Spleen (tissue), 11 donors: ENCODE measurements at regions not wholly inside any gene's neighbourhood (a gene's known extent, or its start where the extent isn't known, plus 50 kb on each side); places are given as distances from the start of the nearest gene placed in this dataset.

Experiments used
- DNase-seq: peaks from one replicate; pipeline ENCODE4 v3.0.0-alpha.2; 2020
- H3K27ac ChIP-seq, 8 donors: fragments of 200-600 bp; sonication (generic) in 7 of 8; 1 replicate in 4 of 8; 2 replicates in 4 of 8; pipeline versions ENCODE4 v1.5.0 to v1.8.0; 2016 to 2021; ENCODE audit warnings: inconsistent platforms in 4 of 8, mild to moderate bottlenecking in 4 of 8, moderate library complexity in 1 of 8
- H3K27me3 ChIP-seq, 7 donors: fragments of 200-600 bp; sonication (generic) in 6 of 7; replicated peaks in 1 of 7; 1 replicate in 4 of 7; 2 replicates in 3 of 7; pipeline versions ENCODE4 v1.5.0 to v1.8.0; 2016 to 2021; ENCODE audit warnings: inconsistent platforms in 3 of 7, mild to moderate bottlenecking in 1 of 7
- H3K36me3 ChIP-seq, 6 donors: fragments of 200-600 bp; sonication (generic) in 5 of 6; 1 replicate in 4 of 6; 2 replicates in 2 of 6; pipeline versions ENCODE4 v1.5.0 to v1.8.0; 2016 to 2021; ENCODE audit warnings: inconsistent platforms in 2 of 6
- H3K4me1 ChIP-seq, 6 donors: fragments of 200-600 bp; sonication (generic) in 5 of 6; 1 replicate in 3 of 6; 2 replicates in 3 of 6; pipeline versions ENCODE4 v1.5.0 to v1.8.0; 2016 to 2021; ENCODE audit warnings: inconsistent platforms in 3 of 6
- H3K4me3 ChIP-seq, 8 donors: fragments of 200-600 bp; sonication (generic) in 7 of 8; 1 replicate in 4 of 8; 2 replicates in 4 of 8; pipeline versions ENCODE4 v1.5.0 to v1.8.0; 2016 to 2021; ENCODE audit warnings: inconsistent platforms in 4 of 8, mild to moderate bottlenecking in 4 of 8, moderate library complexity in 2 of 8
- H3K9me3 ChIP-seq, 8 donors: fragments of 200-600 bp; sonication (generic) in 7 of 8; 1 replicate in 4 of 8; 2 replicates in 4 of 8; pipeline versions ENCODE4 v1.5.0 to v1.8.0; 2016 to 2021; ENCODE audit warnings: inconsistent platforms in 4 of 8
- POLR2A ChIP-seq, 3 donors: fragments of 450-650 bp; IDR thresholded peaks; one replicate each; pipeline ENCODE4 v1.5.1; 2017; ENCODE audit warnings: antibody characterized with exemption in 3 of 3, mild to moderate bottlenecking in 1 of 3
- POLR2AphosphoS5 ChIP-seq, 3 donors: sonication (generic); formaldehyde crosslinking; IDR thresholded peaks; one replicate each; pipeline ENCODE4 v1.5.1; 2017; ENCODE audit warnings: antibody characterized with exemption in 3 of 3
- whole genome bisulfite sequencing, 5 donors: extraction: QIAGEN DNeasy Blood & Tissue Kit in 3 of 5; methylation state at CpG; one replicate each; pipeline versions ENCODE4 v1.1.5 to v1.1.7; 2013 to 2018; 5-methylcytosine and 5-hydroxymethylcytosine counted together
- intact Hi-C: fragments of 100-400 bp; cut with DNase I; formaldehyde crosslinking; loops from one replicate; pipeline ENCODE4 v1.15.0; 2023; ENCODE audit warnings: low total_unique reads
- TF ChIP-seq, protein P1 (sequence below), 11 experiments: fragments of 200-600 bp in 7 of 11; fragments of 450-650 bp in 4 of 11; sonication (generic) in 4 of 11; IDR thresholded peaks in 8 of 11; conservative IDR thresholded peaks in 3 of 11; 1 replicate in 7 of 11; 2 replicates in 4 of 11; pipeline versions ENCODE4 v1.4.0 to v1.8.0; 2016 to 2021; ENCODE audit warnings: antibody characterized with exemption in 11 of 11, inconsistent platforms in 4 of 11, mild to moderate bottlenecking in 1 of 11
- donor health status: healthy with polysubstance abuse.
- donor health status: DM: no; HTN: no; CAD: no; lungs with moderate emphysema.
- donor health status: DM: no; HTN: no; CAD: no.
- donor health status: Bipolar disorder and iron deficiency.
- donor health status: healthy.
- donor health status: DM: no; HTN: no; CAD: no.
- donor health status: DM: yes; HTN: yes; CAD: no.

DNA sequence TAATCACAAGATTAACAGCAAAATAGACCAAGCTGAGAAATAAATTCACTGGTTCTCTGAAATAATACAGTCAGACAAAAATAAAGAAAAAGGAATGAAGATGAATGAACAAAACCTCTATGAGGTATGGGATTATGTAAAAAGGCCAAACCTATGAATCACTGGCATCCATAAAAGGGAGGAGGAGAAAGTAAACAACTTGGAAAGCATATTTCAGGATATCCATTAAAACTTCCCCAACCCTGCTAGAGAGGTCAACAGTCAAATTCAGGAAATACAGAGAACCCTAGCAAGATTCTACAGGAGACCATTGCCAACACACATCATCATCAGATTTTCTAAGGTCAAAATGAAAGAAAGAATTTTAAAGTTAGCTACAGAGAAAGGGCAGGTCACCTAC lies 649.7 kb upstream of the CBLB start:
- no peak for DNase-seq
- no peak for TF ChIP-seq POLR2AphosphoS5 (IDR thresholded peaks at IDR 0.05)
- TF ChIP-seq POLR2A (IDR thresholded peaks at IDR 0.05), result no peak
- TF ChIP-seq, protein P1, sequence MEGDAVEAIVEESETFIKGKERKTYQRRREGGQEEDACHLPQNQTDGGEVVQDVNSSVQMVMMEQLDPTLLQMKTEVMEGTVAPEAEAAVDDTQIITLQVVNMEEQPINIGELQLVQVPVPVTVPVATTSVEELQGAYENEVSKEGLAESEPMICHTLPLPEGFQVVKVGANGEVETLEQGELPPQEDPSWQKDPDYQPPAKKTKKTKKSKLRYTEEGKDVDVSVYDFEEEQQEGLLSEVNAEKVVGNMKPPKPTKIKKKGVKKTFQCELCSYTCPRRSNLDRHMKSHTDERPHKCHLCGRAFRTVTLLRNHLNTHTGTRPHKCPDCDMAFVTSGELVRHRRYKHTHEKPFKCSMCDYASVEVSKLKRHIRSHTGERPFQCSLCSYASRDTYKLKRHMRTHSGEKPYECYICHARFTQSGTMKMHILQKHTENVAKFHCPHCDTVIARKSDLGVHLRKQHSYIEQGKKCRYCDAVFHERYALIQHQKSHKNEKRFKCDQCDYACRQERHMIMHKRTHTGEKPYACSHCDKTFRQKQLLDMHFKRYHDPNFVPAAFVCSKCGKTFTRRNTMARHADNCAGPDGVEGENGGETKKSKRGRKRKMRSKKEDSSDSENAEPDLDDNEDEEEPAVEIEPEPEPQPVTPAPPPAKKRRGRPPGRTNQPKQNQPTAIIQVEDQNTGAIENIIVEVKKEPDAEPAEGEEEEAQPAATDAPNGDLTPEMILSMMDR (IDR thresholded peaks at IDR 0.05 in 8 of 11, conservative IDR thresholded peaks at IDR 0.05 in 3 of 11), result no peak
- no peaks in the 10 kb centered on the region for H3K9me3 ChIP-seq
- no peaks in the 10 kb centered on the region for H3K4me1 ChIP-seq
- H3K4me3 ChIP-seq, result no peak overlapping the region
- no peaks in the 10 kb centered on the region for H3K27me3 ChIP-seq
- no peaks in the 10 kb centered on the region for H3K36me3 ChIP-seq
- intact Hi-C loops, result no loop called here
- H3K27ac ChIP-seq, result no peak overlapping the region

DNA sequence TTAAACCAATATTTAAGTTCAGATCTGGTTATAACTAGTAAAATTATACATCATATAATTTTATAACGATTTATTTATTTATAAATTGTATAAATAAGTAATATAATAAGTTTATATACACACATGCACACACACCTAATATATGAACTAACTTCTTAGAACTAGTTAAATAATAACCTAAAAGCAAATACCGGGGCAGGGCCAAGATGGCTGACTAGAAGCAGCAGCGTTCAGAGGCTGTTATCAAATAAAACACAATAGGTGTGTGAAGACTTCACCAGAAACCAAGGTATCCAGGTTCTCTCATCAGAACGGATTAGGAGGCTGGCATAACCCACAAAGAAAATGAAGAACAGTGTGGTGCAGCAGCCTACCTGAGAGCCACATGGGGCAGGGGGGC lies 653.6 kb upstream of the CBLB start:
- Histone ChIP-seq H3K27ac (no peak overlapping the region), H3K4me3 (no peak overlapping the region), H3K27me3 (no peaks in the 10 kb centered on the region), H3K36me3 (no peaks in the 10 kb centered on the region), H3K9me3 (peaks cover 0 to 7% (median 0%) of the 10 kb centered on the region in 8 donors), H3K4me1 (no peaks in the 10 kb centered on the region)
- intact Hi-C loops, result no loop called here
- TF ChIP-seq POLR2A (IDR thresholded peaks at IDR 0.05), result no peak
- TF ChIP-seq, protein P1 (IDR thresholded peaks at IDR 0.05 in 8 of 11, conservative IDR thresholded peaks at IDR 0.05 in 3 of 11), result no peak
- TF ChIP-seq POLR2AphosphoS5 (IDR thresholded peaks at IDR 0.05), result no peak
- 62 to 91% (median 90%) methylated on average over 4 of the region's 4 CpGs for WGBS, 5 donors
- no peak for DNase-seq

DNA sequence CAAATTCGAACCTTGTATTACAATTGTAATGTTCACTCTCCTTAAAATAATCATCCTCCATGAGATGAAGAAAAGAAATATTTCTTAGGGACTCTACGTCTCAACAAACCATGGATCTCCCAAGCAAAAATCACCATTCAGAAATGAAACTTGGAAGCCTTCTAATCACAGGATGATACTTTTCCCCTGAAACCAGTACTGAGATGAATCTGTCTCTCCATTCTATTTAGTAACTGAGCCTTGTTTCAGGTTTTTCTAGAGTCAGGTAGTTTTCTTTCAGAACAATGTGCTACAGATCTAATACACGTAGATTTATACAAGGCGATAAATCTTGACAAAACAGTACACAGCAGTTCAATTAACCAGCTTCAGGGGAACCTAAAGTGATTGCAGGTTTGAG lies 660.1 kb upstream of the CBLB start:
- Histone ChIP-seq H3K27me3 (no peaks in the 10 kb centered on the region), H3K27ac (no peak overlapping the region), H3K36me3 (no peaks in the 10 kb centered on the region), H3K4me3 (no peak overlapping the region), H3K4me1 (no peaks in the 10 kb centered on the region), H3K9me3 (peaks cover 0 to 12% (median 0%) of the 10 kb centered on the region in 8 donors)
- TF ChIP-seq POLR2A (IDR thresholded peaks at IDR 0.05), result no peak
- TF ChIP-seq, protein P1 (IDR thresholded peaks at IDR 0.05 in 8 of 11, conservative IDR thresholded peaks at IDR 0.05 in 3 of 11), result no peak
- TF ChIP-seq POLR2AphosphoS5 (IDR thresholded peaks at IDR 0.05), result no peak
- 83 to 92% (median 90%) methylated on average over 4 of the region's 4 CpGs for WGBS, 5 donors
- no peak for DNase-seq
- intact Hi-C loops, result no loop called here

DNA sequence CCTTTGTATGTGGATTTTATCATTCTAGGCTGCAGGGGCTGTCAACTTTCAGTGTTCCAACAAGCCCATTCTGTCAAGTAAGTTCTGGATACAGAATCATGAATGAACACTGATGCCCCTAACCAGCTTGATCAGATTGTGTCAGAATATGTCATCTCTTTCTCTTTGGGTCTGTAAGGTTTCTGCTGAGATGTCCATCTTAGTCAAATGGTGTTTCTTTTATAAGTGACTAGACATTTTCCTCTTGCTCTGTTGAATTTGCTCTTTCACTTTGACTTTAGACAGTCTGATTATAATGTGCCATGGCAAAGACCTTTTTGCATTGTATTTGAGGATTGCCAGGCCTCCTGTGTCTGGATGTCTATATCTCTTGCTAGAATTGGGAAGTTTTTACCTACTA lies 660.9 kb upstream of the CBLB start:
- TF ChIP-seq POLR2AphosphoS5 (IDR thresholded peaks at IDR 0.05) (no peak), POLR2A (IDR thresholded peaks at IDR 0.05) (no peak)
- TF ChIP-seq, protein P1 (IDR thresholded peaks at IDR 0.05 in 8 of 11, conservative IDR thresholded peaks at IDR 0.05 in 3 of 11), result no peak
- intact Hi-C loops, result no loop called here
- Histone ChIP-seq H3K27me3 (no peaks in the 10 kb centered on the region), H3K4me1 (no peaks in the 10 kb centered on the region), H3K9me3 (peaks cover 0 to 12% (median 0%) of the 10 kb centered on the region in 8 donors), H3K36me3 (no peaks in the 10 kb centered on the region), H3K4me3 (no peak overlapping the region), H3K27ac (no peak overlapping the region)
- DNase-seq, result no peak
